HEK293 (cell line): ENCODE measurements at regions not wholly inside any gene's neighbourhood (a gene's known extent, or its start where the extent isn't known, plus 50 kb on each side); places are given as distances from the start of the nearest gene placed in this dataset.

Experiments used
- CTCF ChIA-PET: fragments of 350-600 bp; formaldehyde crosslinking; extraction: SDS; loops from one replicate; lab custom pipeline; 2021; ENCODE audit warnings: antibody characterized with exemption; lab: Yijun Ruan, JAX
- POLR2A ChIA-PET: fragments of 300-600 bp; formaldehyde crosslinking; extraction: SDS; loops from one replicate; lab custom pipeline; 2020; ENCODE audit warnings: antibody characterized with exemption, inconsistent platforms; lab: Yijun Ruan, JAX
- H3K27ac ChIP-seq: fragments of 200-500 bp; sonication (Bioruptor generic); 2 replicates; pipeline ENCODE4 v1.5.1; 2014; ENCODE audit warnings: low read depth, low read length, control low read depth, inconsistent platforms; ENCODE audit errors: extremely low read depth
- H3K36me3 ChIP-seq, 2 experiments: fragments of 200-500 bp in 1 of 2; sonication (Bioruptor generic) in 1 of 2; 1 replicate in 1 of 2; 2 replicates in 1 of 2; pipeline ENCODE4 v1.5.1; 2014 to 2017; ENCODE audit warnings: inconsistent platforms in 2 of 2, low read length in 2 of 2; ENCODE audit not compliant: control insufficient read depth in 2 of 2, insufficient read depth in 1 of 2
- H3K4me1 ChIP-seq: fragments of 200-500 bp; sonication (Bioruptor generic); 2 replicates; pipeline ENCODE4 v1.5.1; 2014; ENCODE audit warnings: mild to moderate bottlenecking, low read length, inconsistent platforms; ENCODE audit not compliant: control insufficient read depth, insufficient read depth
- H3K4me3 ChIP-seq: 2 replicates; pipeline ENCODE4 v1.5.1; 2011; ENCODE audit warnings: low read depth, mild to moderate bottlenecking, control low read depth, low read length, moderate library complexity
- H3K9me3 ChIP-seq: fragments of 200-500 bp; sonication (Bioruptor generic); 2 replicates; pipeline ENCODE4 v1.5.1; 2014; ENCODE audit warnings: low read depth, low read length, inconsistent platforms; ENCODE audit not compliant: control insufficient read depth, insufficient read depth
- GLI4 ChIP-seq: fragments of 450-650 bp; formaldehyde crosslinking; IDR thresholded peaks from 2 replicates; pipeline ENCODE4 v1.5.1; 2016; ENCODE audit warnings: missing biosample characterization, missing genetic modification characterization
- HOXC10 ChIP-seq: sonication (generic); formaldehyde crosslinking; IDR thresholded peaks from 2 replicates; pipeline ENCODE4 v1.8.1; 2023; ENCODE audit warnings: mild to moderate bottlenecking, missing genetic modification reagents
- IKZF3 ChIP-seq: fragments of 450-650 bp; IDR thresholded peaks from 2 replicates; pipeline ENCODE4 v1.5.0; 2018; ENCODE audit warnings: missing biosample characterization, mild to moderate bottlenecking, missing genetic modification characterization, moderate library complexity
- INSM2 ChIP-seq: fragments of 450-650 bp; formaldehyde crosslinking; IDR thresholded peaks from 2 replicates; pipeline ENCODE4 v1.5.1; 2016; ENCODE audit warnings: missing biosample characterization, missing genetic modification characterization
- PBX3 ChIP-seq: sonication (generic); formaldehyde crosslinking; IDR thresholded peaks from 2 replicates; pipeline ENCODE4 v1.8.1; 2022; ENCODE audit warnings: mild to moderate bottlenecking, moderate library complexity, missing genetic modification reagents
- PRDM6 ChIP-seq: fragments of 450-650 bp; formaldehyde crosslinking; IDR thresholded peaks from 2 replicates; pipeline ENCODE4 v1.5.1; 2017; ENCODE audit warnings: missing biosample characterization, missing genetic modification characterization
- SCRT1 ChIP-seq: fragments of 450-650 bp; formaldehyde crosslinking; IDR thresholded peaks from 2 replicates; pipeline ENCODE4 v1.5.1; 2016; ENCODE audit warnings: missing biosample characterization, missing genetic modification characterization, borderline replicate concordance
- SP7 ChIP-seq: fragments of 450-650 bp; formaldehyde crosslinking; IDR thresholded peaks from 2 replicates; pipeline ENCODE4 v1.5.1; 2016; ENCODE audit warnings: missing biosample characterization, missing genetic modification characterization
- TCF7L2 ChIP-seq: IDR thresholded peaks from 2 replicates; pipeline ENCODE4 v1.6.1; 2011; ENCODE audit warnings: low read depth, mild to moderate bottlenecking, inconsistent platforms, low read length, moderate library complexity, borderline replicate concordance
- YY2 ChIP-seq: fragments of 450-650 bp; formaldehyde crosslinking; IDR thresholded peaks from 2 replicates; pipeline ENCODE4 v1.5.1; 2016; ENCODE audit warnings: missing biosample characterization, missing genetic modification characterization
- ZBTB11 ChIP-seq: fragments of 450-650 bp; formaldehyde crosslinking; conservative IDR thresholded peaks from 2 replicates; pipeline ENCODE4 v1.5.1; 2016; ENCODE audit warnings: low read depth, missing biosample characterization, missing genetic modification characterization
- ZBTB7A ChIP-seq: fragments of 450-650 bp; formaldehyde crosslinking; IDR thresholded peaks from 2 replicates; pipeline ENCODE4 v1.5.1; 2016; ENCODE audit warnings: low read depth, missing biosample characterization, missing genetic modification characterization
- ZNF10 ChIP-seq: fragments of 450-650 bp; formaldehyde crosslinking; IDR thresholded peaks from 2 replicates; pipeline ENCODE4 v1.5.1; 2017; ENCODE audit warnings: missing biosample characterization, missing genetic modification characterization
- ZNF146 ChIP-seq: fragments of 450-650 bp; formaldehyde crosslinking; IDR thresholded peaks from 2 replicates; pipeline ENCODE4 v1.5.1; 2016; ENCODE audit warnings: missing biosample characterization, missing genetic modification characterization
- ZNF157 ChIP-seq: fragments of 450-650 bp; formaldehyde crosslinking; IDR thresholded peaks from 2 replicates; pipeline ENCODE4 v1.5.1; 2016; ENCODE audit warnings: missing biosample characterization, missing genetic modification characterization
- ZNF16 ChIP-seq: fragments of 450-650 bp; formaldehyde crosslinking; IDR thresholded peaks from 2 replicates; pipeline ENCODE4 v1.5.1; 2016; ENCODE audit warnings: low read depth, missing biosample characterization, missing genetic modification characterization
- ZNF2 ChIP-seq: fragments of 450-650 bp; formaldehyde crosslinking; IDR thresholded peaks from 2 replicates; pipeline ENCODE4 v1.5.1; 2016; ENCODE audit warnings: missing biosample characterization, missing genetic modification characterization
- ZNF223 ChIP-seq: fragments of 450-650 bp; formaldehyde crosslinking; IDR thresholded peaks from 2 replicates; pipeline ENCODE4 v1.5.1; 2016; ENCODE audit warnings: missing biosample characterization, missing genetic modification characterization
- ZNF341 ChIP-seq: fragments of 450-650 bp; formaldehyde crosslinking; IDR thresholded peaks from 2 replicates; pipeline ENCODE4; 2016; ENCODE audit warnings: low read depth, missing biosample characterization, missing genetic modification characterization
- ZNF394 ChIP-seq: fragments of 450-650 bp; formaldehyde crosslinking; IDR thresholded peaks from 2 replicates; pipeline ENCODE4 v1.5.1; 2016; ENCODE audit warnings: missing biosample characterization, missing genetic modification characterization, mild to moderate bottlenecking, moderate library complexity, borderline replicate concordance
- ZNF473 ChIP-seq: fragments of 450-650 bp; formaldehyde crosslinking; IDR thresholded peaks from 2 replicates; pipeline ENCODE4 v1.5.1; 2017; ENCODE audit warnings: missing biosample characterization, missing genetic modification characterization
- ZNF513 ChIP-seq: fragments of 450-650 bp; IDR thresholded peaks from 2 replicates; pipeline ENCODE4 v1.5.1; 2018; ENCODE audit warnings: missing biosample characterization, missing genetic modification characterization
- ZNF530 ChIP-seq: fragments of 450-650 bp; formaldehyde crosslinking; IDR thresholded peaks from 2 replicates; pipeline ENCODE4 v1.5.1; 2016; ENCODE audit warnings: low read depth, missing biosample characterization, missing genetic modification characterization
- ZNF596 ChIP-seq: fragments of 450-650 bp; IDR thresholded peaks from 2 replicates; pipeline ENCODE4 v1.5.0; 2018; ENCODE audit warnings: missing biosample characterization, mild to moderate bottlenecking, missing genetic modification characterization, moderate library complexity
- ZNF677 ChIP-seq: fragments of 450-650 bp; IDR thresholded peaks from 2 replicates; pipeline ENCODE4 v1.5.0; 2018; ENCODE audit warnings: missing biosample characterization, mild to moderate bottlenecking, missing genetic modification characterization, moderate library complexity
- ZNF777 ChIP-seq: fragments of 450-650 bp; formaldehyde crosslinking; IDR thresholded peaks from 2 replicates; pipeline ENCODE4 v1.5.1; 2017; ENCODE audit warnings: missing biosample characterization, missing genetic modification characterization, borderline replicate concordance
- ZNF830 ChIP-seq: fragments of 450-650 bp; IDR thresholded peaks from 2 replicates; pipeline ENCODE4 v1.5.0; 2018; ENCODE audit warnings: missing biosample characterization, missing genetic modification characterization, low read depth, mild to moderate bottlenecking, moderate library complexity
- ZNF843 ChIP-seq: fragments of 450-650 bp; formaldehyde crosslinking; IDR thresholded peaks from 2 replicates; pipeline ENCODE4 v1.5.1; 2016; ENCODE audit warnings: missing biosample characterization, missing genetic modification characterization
- ZSCAN16 ChIP-seq: fragments of 450-650 bp; formaldehyde crosslinking; IDR thresholded peaks from 2 replicates; pipeline ENCODE4 v1.5.1; 2016; ENCODE audit warnings: missing biosample characterization, missing genetic modification characterization

- POLR2A ChIA-PET: no interaction called here
- no peak overlapping the region for H3K4me3 ChIP-seq
- H3K27ac ChIP-seq: no peak overlapping the region
- H3K36me3 ChIP-seq: no peaks in the 10 kb centered on the region
- CTCF ChIA-PET: interaction anchor here (0.6 to 0.7 kb wide), 2 partner anchors 256 to 610 kb away, joined by 3 read pairs; no protein-coding TSS in a partner anchor
- no peaks in the 10 kb centered on the region for H3K9me3 ChIP-seq
- TF ChIP-seq ZNF146 (no peak), ZNF777 (tag by site-specific recombination) (no peak), SP7 (no peak), ZNF157 (tag by site-specific recombination) (no peak), YY2 (tag by site-specific recombination) (no peak), PBX3 (CRISPR knock-in tag) (no peak), SCRT1 (no peak), ZBTB7A (tag by site-specific recombination) (no peak), TCF7L2 (no peak), ZSCAN16 (tag by site-specific recombination) (no peak), ZNF394 (tag by site-specific recombination) (no peak), ZNF596 (no peak), GLI4 (tag by site-specific recombination) (no peak)
- H3K4me1 ChIP-seq: no peaks in the 10 kb centered on the region
Measured at GRCh38 chr6:74764486-74764885, 441.4 kb downstream of the COL12A1 start.

GRCh38 chr6:74762841-74763240 lies 443.0 kb downstream of the COL12A1 start:
- Histone ChIP-seq H3K4me1 (no peaks in the 10 kb centered on the region), H3K9me3 (no peaks in the 10 kb centered on the region), H3K27ac (no peak overlapping the region), H3K4me3 (no peak overlapping the region), H3K36me3 (no peaks in the 10 kb centered on the region)
- ChIA-PET POLR2A (no interaction called here), CTCF (interaction anchor here (0.7 kb wide), 1 partner anchor 9 kb away, joined by 5 read pairs; no protein-coding TSS in a partner anchor)
- TF ChIP-seq ZNF10 (tag by site-specific recombination) (no peak), ZNF530 (tag by site-specific recombination) (no peak), ZBTB11 (no peak), IKZF3 (tag by site-specific recombination) (no peak), ZNF677 (tag by site-specific recombination) (no peak), ZNF830 (tag by site-specific recombination) (no peak), INSM2 (no peak), HOXC10 (CRISPR knock-in tag) (no peak), SCRT1 (no peak), ZNF223 (tag by site-specific recombination) (no peak), PRDM6 (no peak), ZNF473 (no peak), ZNF513 (tag by site-specific recombination) (no peak), ZNF2 (tag by site-specific recombination) (no peak), ZNF16 (tag by site-specific recombination) (no peak), ZNF341 (tag by site-specific recombination) (no peak), ZNF843 (no peak)
